COLO829 (cell line): ENCODE measurements at regions not wholly inside any gene's neighbourhood (a gene's known extent, or its start where the extent isn't known, plus 50 kb on each side); places are given as distances from the start of the nearest gene placed in this dataset.

ENCODE experiments used
- DNase-seq: peaks from one replicate; pipeline ENCODE4 v3.0.0; 2012; ENCODE audit warnings: low spot score

DNA sequence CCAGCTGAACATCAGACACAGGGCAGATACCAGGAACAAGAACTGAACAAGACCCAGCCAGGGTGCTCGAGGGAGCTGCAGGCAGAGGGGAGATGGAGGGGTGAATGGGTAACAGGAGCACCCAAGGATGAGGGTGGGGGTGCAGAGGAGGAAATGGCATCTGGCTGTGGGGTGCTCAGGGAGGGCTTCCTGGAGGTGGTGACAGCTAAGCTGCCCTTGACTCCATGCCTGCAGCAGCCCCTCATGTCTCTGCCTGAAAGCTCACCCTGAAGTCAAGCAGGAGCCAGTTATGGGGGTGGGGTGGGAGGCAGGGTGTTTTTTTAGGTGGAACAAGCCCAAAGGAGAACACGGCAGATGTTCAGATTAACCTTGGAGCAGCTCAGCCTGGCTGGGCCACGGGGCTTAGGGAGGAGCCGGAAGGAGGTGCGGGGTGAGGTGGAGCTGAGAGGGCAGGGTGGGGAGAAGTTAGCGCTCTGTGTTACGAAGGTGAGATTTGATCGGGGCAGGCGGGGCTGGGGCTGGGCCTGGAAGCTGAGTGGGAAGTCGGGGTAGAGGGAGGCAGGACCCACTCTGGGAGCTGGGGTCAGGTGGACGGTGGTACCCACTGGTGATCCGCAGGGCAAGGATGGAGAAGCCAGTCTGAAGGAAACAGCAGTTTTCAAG, 143.0 kb downstream of the ENGASE start:
- DNase-seq = no peak

DNA sequence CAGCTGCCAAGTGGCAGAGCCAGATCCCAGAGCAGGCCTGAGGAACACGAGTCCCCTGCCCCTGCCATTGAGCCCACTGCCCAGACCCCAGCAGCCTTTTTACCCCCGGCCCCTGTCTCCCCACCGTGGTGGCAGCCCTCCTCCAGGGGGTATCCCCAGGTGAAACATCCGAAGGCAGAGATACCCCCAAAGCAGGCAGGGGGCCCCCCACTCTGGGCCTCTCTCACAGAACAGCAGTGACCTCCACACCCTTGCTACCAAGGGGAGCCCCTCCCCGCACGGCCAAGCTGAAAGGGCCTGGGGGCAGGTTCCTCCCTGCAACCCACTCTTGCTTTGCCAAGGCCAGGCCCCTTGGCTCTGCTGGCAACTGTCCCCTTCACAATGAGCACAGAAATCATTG, 142.2 kb downstream of the ENGASE start:
- DNase-seq = no peak

GRCh38 chr17:79216391-79216790, 141.8 kb downstream of the ENGASE start:
- no peak for DNase-seq

DNA sequence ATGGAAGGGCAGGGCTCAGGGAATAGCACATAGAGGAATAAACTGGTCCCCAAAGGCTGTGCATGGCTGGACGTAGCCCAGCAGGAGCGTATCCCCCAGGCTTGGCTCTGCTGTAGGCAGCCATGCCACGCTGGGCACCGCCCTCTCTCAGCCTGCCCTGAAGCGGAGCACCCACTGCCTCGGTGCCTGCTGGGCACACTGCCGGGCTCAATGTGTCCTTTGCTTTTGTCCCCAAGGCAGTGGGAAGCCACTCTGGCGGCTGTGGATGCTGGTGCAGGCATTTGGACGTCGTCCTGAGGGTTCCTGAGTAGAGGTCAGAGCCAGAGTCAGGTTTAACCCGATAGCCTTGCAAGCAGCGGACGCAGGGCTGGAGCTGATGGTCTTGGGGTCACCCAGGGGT, 141.0 kb downstream of the ENGASE start:
- no peak for DNase-seq

DNA sequence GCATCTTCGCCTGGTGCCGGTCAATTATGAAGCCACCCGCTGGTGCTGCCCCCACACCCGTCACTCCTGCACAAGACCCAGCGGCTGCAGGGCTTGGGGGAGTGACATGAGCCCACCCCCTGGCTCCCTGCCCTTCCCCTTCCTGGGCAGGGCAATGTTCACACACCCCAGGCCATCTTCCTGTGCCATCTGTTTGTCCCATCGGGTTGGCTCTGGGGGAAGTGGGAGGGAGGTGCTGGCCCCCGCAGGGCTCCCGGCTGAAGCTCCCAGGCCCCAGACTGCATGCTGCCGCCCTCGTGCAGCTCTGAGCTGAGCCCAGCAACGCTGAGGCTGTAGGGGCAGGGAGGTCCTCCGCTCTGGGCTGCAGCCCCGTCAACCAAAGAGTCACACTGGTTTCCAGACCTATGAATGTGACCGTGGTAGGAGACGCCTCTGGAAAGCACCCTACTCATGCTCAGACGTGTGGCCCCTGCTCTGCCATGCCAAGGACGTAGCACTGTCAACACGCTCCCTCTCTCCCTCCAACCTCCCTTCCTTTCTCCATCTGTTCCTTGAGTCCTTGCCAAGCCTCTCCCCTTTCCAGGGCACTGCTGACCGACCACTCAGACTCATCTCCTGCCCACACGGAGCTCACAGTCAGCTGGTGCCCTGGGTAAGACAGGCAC, 140.4 kb downstream of the ENGASE start:
- DNase-seq = no peak

DNA sequence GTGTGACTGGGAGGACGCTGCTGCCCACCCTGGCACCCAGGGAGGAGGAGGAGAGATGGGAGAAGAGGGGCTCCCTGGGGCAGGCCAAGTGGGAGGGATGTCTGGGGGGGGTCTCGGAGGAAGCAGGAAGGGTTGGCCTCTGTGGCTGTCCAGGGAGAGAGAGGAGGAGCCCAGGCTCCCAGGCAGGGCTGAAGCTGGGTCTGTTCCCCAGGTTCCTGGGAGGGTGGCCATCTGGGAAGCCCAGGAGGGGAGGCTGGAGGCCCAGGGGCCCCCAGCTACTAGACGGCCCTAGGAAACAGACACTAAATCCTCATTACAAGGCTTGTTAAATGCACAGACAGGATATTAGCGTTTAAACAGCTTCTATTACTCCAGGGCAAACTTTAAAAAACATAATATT, 139.8 kb downstream of the ENGASE start:
- no peak for DNase-seq

GRCh38 chr17:79213305-79213704, 138.7 kb downstream of the ENGASE start:
- DNase-seq = no peak

DNA sequence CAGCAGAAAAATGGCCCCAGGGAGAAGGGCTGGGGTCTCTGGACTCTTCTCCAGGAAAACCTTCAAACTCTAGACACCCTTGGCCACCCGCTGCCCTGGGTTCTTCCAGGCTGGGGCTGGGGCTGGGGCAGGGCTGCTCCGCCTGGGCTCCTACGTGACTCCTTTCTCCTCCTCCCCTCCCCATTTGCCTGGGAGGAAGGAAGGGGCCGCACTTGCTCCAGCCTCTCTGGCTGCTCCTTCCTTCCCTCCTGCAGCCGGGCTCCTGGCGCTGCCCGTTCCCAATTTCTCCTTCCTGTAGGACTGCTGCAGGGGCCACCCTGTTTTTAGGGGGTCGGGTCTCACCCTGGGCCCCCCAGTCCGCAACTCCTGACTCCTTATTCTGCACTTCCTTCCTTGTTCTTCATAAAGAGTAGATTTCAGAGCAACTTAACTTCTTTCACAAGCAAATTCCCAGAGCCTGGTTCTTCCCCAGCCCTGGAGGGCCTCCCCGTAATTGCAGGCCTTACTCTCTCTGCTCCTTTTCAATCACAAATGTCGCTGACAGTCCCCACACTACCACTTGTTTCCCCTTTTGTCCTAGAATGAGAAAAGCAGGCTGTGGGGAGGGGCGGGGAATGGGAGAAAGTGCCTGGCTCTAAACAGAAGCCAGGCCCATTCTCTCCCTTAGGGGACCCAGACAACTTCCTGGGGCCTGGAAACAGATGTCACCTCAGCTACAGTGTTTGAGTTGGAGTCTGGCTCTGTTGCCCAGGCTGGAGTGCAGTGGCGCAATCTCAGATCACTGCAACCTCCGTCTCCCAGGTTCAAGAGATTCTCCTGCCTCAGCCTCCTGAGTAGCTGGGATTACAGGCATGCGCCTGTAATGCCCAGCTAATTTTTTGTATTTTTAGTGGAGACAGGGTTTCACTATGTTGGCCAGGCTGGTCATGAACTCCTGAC, 137.8 kb downstream of the ENGASE start:
- DNase-seq = no peak

DNA sequence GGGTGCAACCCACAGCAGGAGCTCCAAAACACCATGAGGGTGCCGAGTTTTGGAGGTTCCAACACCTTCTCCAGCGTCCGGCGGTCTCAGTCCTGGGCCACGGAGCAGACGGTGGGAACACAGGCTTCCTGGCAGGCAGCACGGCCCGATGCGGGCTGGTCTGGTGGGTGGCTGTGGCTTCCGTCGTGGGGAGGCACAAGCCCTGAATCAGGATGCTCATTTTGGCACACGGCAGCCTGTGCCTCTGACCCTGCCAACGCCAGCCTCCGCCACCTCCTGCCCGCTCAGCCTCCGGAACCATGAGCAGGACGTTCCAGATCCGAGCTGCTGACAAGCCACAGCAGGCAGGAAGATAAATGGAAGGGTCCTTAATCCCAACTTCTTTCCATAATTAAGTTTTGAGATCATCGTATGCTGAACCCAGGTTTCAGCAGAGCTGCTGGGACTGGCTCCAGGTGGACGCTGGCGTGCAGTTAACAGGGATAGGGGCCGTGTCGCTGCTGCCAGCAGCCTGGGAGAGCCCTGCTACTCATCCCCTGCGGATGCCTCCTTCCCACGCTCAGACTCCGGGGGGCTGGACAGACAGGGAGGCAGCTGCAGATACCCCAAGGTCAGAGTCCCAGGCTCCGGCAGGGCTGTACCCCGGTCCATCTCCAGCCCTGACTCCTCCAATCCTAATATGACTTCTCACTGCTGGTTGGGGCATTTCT, 136.6 kb downstream of the ENGASE start:
- DNase-seq = no peak

- DNase-seq = no peak
Observed at GRCh38 chr17:79210638-79211037, 136.0 kb downstream of the ENGASE start.

- DNase-seq = no peak
Observed at GRCh38 chr17:79207960-79208359, 133.3 kb downstream of the ENGASE start.

GRCh38 chr17:79205688-79206205, 131.1 kb downstream of the ENGASE start:
- DNase-seq = no peak

DNA sequence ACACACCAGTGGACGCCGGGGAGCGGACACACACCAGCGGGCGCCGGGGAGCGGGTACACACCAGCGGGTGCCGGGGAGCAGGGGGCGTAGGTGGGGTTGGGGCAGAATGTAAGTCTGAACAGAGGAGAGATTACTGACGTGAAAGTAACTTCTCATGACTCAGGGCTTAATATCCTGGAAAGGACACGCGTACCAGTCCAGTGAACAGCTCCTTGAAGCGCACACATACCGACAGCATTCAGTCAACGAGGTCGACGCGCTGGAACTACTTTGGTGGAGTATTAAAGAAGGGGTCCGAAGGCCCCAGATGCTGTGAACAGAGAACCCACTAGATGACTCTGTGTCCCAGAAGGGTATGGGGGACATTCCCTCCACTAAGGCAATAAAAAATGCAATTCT, 129.6 kb downstream of the ENGASE start:
- DNase-seq = no peak

- DNase-seq = no peak
Observed at GRCh38 chr17:79203657-79204056, 129.0 kb downstream of the ENGASE start.

DNA sequence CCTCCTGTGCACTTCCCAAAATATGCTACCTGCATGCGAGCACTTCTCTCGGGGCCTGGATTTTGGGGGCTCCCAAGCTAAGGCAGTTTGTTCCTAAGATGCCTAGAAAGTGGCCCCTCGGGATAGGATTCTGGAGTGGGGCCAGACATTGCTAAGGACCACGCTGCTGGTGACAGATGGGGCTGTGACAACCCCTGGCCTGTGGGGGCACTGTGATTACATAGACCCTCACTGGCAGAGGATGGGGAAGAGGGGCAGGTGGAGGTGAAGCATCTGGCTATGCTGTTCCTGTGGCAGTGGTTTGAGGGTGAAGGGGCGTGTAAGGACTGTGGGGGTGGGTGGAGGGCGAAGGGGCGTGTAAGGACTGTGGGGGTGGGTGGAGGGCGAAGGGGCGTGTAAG, 128.4 kb downstream of the ENGASE start:
- DNase-seq = no peak

DNA sequence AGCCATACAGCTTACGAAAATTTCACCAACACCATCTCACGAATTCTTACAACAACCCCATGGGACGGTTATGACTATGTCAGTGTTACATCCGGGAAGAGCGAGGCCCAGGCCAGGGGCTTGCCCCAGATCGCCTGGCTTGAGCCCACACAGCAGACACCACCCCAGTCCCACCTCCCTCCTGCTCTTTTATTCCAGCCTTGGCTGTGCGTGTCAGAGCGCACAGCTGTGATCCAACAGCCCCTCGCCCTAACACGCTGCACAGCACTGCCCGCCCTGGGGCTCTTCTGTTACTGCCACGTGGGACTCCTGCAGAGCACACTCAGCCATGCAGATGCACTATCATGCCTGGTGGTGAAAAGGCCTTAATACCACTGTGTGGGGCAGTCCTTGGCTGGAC, 127.9 kb downstream of the ENGASE start:
- DNase-seq = no peak

- DNase-seq = no peak
Observed at GRCh38 chr17:79201536-79202227, 127.1 kb downstream of the ENGASE start.

DNA sequence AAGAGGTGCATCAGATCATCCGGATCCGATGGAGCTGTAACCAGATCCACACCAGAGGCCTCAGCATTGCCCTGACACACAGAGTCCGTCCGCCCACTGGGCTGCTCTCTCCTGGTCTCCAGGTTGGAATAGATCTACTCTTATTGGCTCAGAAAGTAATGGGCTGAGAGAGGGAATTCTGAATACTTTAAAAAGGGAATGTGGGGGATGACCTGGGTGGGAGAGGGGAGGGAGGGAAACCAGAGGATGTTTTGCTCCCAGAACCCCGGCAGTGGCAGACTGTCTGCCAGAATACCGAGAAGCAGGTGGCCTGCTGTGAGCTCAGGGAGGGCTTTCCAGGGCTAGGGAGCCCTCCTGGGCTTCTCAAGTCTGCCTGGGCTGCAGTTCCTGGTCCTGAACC, 126.5 kb downstream of the ENGASE start:
- no peak for DNase-seq

DNA sequence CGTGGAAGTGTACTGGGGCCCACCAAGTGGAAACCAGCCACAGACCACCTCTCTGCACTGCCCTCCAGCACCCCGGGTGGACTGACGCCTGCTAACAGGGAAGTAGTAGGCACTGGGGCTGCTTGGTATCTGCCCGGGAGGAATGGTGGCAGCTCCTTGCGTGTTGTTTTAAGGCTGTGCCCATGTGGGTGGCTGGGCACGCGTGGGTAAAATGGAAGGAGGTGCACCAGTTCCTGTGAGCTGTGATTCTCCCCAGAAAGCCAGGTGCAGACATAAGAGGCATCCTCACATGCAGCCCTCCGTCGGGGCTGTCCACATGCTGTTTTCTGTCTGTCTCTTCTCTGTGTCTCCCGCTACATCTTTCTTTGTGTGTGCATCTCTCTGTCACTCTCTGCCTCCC, 122.3 kb downstream of the ENGASE start:
- no peak for DNase-seq

- no peak for DNase-seq
Observed at GRCh38 chr17:79192503-79193351, 118.1 kb downstream of the ENGASE start.
